ENCODE measurements at regions not wholly inside any gene's neighbourhood (a gene's known extent, or its start where the extent isn't known, plus 50 kb on each side); places are given as distances from the start of the nearest gene placed in this dataset.

- no peak for DNase-seq
Measured at GRCh38 chr6:43861212-43861894, 91.3 kb downstream of the VEGFA start.

- DNase-seq = peak; percentile 47
Measured at GRCh38 chr6:43860285-43860684, 90.3 kb downstream of the VEGFA start.

- no peak for DNase-seq
Measured at GRCh38 chr6:43859213-43859612, 89.2 kb downstream of the VEGFA start.

GRCh38 chr6:43858161-43859153 is 88.4 kb downstream of the VEGFA start:
- no peak for DNase-seq

GRCh38 chr6:43856005-43856765 is 86.2 kb downstream of the VEGFA start:
- no peak for DNase-seq

- no peak for DNase-seq
Measured at GRCh38 chr6:43855247-43855646, 85.2 kb downstream of the VEGFA start.

- DNase-seq = no peak
Measured at GRCh38 chr6:43853066-43853650, 83.1 kb downstream of the VEGFA start.

- DNase-seq = no peak
Measured at GRCh38 chr6:43852350-43852864, 82.4 kb downstream of the VEGFA start.

GRCh38 chr6:43851204-43851865 is 81.3 kb downstream of the VEGFA start:
- DNase-seq = peak; percentile 94

GRCh38 chr6:43850314-43851203 is 80.5 kb downstream of the VEGFA start:
- DNase-seq = no peak

- DNase-seq = no peak
Measured at GRCh38 chr6:43849844-43850243, 79.8 kb downstream of the VEGFA start.

- DNase-seq = no peak
Measured at GRCh38 chr6:43848671-43849391, 78.8 kb downstream of the VEGFA start.

- DNase-seq = no peak
Measured at GRCh38 chr6:43847741-43848630, 78.0 kb downstream of the VEGFA start.

- no peak for DNase-seq
Measured at GRCh38 chr6:43846556-43846955, 76.5 kb downstream of the VEGFA start.

GRCh38 chr6:43845646-43846045 is 75.6 kb downstream of the VEGFA start:
- no peak for DNase-seq

- DNase-seq = no peak
Measured at GRCh38 chr6:43843669-43844171, 73.7 kb downstream of the VEGFA start.

- DNase-seq = no peak
Measured at GRCh38 chr6:43843097-43843645, 73.2 kb downstream of the VEGFA start.

GRCh38 chr6:43842231-43842794 is 72.3 kb downstream of the VEGFA start:
- DNase-seq = no peak
